ENCODE measurements at regions not wholly inside any gene's neighbourhood (a gene's known extent, or its start where the extent isn't known, plus 50 kb on each side); places are given as distances from the start of the nearest gene placed in this dataset.
A peak's percentile ranks its signal among the peaks of the same experiment; 100 is the strongest.

DNA sequence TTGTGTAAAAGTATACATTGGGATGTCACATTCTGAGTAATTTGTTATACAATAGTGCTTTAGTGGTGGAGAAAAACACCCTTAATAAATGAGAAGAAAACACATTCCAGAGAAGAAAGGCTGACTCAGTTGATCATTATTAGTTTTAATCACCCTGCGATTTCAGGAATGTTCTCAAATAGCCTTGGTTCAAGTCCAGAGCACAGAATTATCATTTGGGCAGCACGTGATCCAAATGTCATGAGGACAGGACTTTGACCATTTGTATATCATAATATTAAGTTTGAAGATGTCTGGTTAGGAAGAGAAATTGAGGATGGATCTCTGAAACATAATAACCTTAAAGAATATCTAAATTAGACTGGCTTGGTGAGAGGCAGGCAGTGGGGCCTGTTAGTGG is 1434.3 kb upstream of the TENM3 start:
- no peak for DNase-seq

DNA sequence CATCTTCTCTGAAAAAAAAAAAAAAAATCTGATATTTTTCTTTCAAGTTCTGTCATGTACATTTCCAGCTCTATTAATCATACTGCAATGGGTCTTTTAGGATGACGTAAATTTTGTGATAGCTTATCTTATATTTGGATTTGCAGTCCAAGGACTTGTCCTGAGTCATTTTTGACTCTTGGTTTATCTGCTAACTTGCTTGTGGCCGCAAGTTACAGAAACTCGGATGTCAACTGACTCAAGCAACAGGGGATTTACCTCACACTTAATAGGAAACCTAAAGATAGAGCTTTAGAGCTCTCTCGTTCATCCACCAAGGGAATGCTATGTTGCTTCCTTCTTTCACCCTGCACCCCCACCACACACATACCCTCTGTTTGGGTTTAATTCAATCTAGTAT is 1433.8 kb upstream of the TENM3 start:
- no peak for DNase-seq

DNA sequence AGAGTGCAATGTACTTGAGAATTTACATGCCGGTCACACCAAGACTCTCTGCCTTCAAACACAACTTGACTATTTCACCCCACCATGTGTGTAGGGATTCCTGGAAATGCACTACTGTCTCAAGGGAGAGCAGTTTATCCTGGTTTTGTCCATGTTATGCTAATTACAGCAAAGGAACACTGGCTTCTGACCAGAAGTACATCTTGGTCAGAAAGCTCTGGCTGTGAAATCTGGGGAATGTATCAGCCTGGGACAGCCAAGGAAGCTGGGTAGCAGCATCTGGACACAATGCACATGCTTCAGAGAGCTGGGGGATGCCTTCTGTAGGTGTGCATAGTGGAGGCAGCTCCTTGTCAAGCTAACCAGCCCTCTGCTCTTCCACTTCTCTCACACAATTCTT is 1432.6 kb upstream of the TENM3 start:
- no peak for DNase-seq

DNA sequence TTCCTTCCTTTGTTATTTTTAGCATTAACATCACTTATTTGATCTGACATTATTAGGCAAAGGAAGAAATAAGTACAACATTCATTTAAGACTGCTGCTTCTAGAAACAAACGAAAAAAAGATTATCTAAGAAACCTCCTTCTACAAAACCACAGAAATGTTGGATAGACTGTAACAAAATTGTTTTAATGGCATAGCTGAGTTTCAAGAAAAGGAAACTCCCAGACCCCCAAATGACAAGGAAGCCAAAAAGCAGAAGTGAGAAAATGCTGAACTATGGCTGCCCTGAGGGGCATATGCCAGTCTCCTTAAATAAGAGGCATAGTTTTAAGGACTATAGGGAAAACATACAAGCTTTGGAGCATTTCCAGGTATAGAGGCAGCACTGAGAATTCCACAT is 1431.6 kb upstream of the TENM3 start:
- DNase-seq: no peak

DNA sequence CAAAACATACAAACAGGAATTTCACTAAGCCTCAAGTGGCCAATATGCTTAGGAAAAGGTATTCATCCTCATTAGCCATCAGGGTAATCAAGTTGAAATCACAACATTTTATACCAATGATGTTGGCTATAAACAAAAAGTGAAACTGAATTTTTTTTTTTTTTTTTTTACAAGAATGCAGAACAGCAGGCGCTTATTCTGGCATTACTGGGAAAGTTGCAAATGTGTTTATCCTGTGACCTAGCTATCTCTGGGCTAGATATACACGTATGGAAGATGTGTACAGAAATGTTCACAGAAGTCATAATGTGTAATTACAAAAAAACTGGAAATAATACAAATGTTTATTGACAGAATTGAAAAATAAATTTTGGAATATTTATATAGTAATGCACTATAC is 1430.4 kb upstream of the TENM3 start:
- no peak for DNase-seq

DNA sequence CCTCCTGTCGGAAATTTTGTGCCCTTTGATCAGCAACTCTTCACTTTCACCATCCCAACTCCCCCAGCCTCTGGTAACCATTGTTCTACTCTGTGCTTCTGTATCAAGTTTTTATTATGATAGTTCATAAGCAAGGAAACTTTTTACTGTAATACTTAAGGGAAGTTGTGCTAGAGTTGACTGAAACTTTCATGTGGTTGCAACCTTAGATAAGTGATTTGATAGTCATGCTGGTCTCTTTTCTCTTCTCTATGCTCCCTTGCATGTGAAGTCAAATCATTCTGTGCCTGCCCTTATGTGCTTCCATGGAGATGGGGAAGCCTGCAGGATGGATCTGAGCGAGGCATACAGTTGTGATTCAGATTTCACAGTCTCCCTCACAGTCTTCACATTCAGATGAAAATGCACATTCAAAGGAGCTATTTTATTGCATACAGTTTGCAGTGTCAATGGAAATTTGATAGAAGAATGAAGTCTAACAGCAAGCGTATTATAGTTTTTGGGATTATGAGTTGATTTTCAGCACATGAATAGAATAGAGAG is 1428.3 kb upstream of the TENM3 start:
- no peak for DNase-seq

DNA sequence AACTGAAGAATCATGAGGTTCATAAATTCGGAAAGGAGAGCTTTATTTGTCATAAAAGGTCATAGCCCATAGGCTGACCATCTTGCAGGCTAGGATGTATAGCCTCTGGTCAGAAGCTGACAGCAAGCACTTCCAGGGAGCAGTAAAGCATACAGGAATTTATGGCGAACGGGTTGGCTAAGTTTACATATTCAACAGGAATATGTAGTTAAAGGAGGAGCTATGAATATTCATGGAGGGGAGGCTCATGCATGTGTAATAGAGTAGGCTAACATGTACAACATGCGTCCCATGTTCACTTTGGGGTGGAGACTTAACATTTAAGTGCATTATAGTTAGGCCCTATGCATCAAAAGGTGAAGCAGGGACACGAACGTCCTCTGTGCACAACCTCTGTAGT is 1425.7 kb upstream of the TENM3 start:
- DNase-seq: no peak

DNA sequence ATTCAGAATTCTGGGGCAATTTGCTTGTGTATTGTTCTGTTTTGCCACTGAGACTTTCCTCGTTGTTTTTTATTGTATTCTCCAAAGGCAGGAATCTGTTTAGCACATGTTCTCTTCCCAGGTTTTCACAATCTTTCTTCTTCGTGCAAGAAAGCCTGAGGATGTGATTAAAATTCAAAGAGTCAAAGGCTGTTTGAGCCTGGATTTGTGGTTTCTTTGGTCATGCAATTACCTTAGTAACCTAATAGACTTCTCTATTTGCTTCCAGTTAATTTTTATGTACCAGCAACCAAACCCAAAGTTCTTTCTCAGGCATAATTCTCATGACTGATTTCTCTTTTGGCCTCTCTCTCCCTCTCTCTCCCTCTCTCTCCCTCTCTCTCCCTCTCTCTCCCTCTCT is 1420.1 kb upstream of the TENM3 start:
- no peak for DNase-seq

DNA sequence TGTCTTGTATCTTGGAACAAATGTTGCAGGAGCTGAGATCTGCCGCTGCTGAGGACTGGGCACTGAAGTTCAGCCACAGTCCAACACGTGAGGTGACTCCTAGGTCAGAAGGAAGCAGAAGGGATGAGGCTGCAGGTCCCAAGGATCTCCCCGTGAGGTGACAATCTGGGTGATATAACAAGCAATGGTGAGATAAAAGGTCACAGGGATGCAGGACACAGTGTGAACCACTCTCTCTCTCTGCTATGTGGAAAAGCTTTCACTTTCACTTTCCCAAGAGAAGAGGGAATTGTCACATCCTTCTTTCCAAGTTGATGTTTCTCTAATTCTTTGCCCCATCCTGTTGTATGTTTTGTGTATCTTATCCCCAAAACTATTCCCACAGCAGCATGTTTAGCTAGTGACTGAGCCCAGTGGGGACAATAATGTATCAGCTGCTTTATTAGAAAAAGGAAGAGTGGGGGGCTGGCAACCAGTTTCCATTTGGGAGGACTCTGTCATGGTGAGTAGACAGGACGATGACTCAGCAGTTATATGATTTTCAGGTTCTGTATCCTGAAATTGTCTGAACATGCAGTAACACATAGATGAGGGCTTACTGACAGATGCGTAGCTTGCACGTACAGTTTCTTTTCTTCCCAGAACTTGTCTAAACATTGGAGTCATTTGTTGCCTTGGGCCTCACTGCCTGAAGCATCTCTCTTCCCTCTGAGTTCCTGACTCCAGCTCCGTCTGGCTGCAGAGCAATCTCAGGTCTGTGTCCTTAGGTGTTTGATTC is 1415.8 kb upstream of the TENM3 start:
- no peak for DNase-seq

DNA sequence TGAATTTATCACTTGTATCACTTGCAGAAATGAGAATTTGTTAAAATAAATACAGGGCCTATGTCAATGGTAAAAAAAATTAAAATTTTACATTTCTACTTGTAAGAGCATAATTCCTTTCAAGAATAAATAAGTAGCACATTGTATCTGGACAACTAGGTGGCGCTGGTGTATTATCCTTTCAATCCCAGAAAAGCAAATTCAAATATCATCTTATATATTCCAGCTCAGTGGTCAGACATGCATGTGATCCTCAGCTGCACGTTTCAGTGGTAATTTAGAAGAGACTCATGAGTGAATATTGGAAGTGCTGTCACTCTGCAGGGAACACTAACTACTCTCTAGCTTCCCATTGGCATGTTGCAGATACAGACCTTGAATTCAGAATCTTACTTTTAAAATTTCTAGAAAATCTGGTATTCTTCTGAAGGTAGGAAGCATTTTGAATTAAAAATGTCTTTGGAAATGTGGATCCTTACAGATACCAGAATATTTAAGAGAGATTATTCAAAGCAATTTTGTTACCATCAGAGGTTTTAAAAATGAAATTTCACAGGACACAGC is 1414.7 kb upstream of the TENM3 start:
- peak; percentile 63 for DNase-seq

DNA sequence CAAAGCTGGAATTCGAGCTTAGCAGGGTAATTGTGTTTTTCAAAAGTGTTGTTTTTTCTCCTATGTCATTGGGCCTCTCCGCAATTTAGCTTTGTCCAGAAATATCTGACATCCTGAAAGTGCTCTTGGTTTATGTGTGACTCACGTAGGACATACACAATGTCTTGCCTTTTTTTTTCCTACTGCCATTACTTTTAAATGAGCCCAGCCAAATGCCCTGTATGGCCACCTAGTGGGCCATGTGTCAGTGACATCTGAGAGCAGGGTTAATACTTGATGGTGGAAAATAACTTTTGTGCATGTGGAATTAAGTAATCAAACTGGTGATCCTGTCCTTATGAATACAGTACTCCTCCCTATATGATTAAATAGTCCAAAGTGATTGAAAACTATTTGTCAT is 1411.1 kb upstream of the TENM3 start:
- DNase-seq: peak; percentile 3

DNA sequence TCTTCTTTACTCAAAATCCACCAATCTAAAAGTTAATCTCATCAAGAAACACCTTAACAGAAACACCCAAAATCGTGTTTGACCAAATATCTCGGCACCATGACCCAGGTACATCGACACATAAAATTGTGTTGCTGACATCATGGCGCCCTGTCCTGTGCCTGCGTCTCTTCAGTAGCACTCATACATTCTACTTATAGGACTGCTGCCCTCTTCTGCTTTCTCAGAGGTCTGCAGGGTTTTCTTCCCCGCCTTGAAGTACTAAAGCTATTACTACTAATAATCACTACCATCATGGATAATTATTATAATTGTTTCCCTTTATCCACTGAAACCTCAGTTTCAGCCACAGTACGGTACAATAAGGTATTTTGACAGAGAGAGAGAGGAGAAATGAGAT is 1403.1 kb upstream of the TENM3 start:
- peak; percentile 6 for DNase-seq

DNA sequence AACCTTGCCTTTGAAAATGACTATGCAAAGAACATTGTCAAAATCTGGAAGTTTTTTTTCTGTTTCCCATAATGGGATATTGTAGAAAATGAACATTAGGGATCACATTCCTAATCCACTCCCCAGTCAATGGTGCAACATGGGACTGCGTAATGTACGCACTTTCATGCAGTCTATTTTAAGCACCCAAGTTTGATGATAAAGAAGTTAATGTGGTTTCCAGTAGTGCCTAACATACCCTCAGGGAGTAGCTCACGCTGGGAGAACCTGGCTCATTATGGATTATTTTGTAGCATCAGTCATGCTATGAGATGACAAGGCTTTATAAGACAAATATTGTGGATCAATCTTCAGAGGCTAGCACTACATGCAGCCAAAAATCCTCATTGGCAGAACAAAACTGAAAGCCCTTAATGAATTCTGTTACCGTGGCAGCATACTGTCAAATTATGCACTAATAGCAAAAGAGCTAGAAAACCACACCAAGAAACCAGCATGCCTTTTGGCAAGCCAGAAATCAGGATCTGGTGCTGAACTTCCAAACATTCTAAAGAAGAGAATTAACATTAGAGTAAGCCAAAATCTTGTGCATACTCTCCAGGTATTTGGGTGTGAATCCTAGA is 1392.8 kb upstream of the TENM3 start:
- DNase-seq: no peak

DNA sequence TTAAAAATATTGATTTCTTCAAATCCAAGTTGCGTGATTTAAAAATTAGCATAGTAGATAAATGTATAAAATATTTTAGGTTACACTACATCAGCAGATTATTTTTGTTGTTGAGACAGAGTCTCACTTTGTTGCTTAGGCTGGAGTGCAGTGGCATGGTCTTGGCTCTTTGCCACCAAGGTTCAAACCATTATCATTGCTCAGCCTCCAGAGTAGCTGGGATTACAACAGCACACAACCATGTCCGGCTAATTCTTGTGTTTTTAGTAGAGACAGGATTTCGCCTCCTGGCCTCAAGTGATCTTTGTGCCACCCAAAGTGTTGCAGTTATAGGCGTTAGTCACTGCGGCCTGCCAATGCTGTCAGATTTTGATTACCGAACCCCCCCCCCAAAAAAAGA is 1390.5 kb upstream of the TENM3 start:
- peak; percentile 27 for DNase-seq

DNA sequence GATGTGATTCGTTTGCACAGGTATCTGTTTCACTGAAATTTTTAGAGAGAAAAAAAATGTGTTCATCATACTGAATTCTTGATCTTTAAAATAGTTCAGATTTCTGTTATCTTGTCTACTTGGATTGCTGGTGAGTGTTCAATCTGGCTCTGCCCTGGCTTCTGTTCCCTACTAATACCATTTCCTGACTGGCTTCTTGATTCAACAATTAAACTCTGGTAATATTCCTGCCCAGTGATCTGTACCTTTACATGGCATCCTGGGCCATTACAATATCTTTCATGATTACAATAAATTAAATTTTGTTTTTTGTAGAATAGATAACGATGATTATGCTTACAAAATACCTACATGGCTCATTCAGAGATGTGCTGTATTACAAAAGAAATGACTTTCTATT is 1388.0 kb upstream of the TENM3 start:
- DNase-seq: no peak

DNA sequence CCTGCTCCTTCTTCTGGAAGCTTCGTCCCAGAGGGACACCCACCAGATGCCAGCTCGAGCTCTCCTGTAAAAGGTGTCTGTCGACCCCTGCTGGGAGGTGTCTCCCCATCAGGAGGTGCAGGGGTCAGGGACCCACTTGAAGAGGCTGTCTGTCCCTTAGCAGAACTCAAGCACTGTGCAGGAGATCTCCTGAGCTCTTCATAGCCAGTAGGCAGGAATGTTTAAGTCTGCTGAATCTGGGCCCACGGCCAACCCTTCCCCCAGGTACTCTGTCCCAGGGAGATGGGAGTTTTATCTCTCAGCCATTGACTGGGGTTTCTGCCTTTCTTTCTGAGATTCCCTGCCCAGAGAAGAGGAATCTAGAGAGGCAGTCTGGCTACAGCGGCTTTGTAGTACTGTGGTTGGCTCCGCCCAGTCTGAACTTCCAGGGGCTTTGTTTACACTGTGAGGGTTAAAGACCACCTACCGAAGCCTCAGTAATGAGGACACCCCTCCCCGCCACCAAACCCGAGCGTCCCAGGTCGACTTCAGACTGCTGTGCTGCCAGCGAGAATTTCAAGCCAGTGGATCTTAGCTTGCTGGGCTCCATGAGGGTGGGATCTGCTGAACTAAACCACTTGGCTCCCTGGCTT is 1383.0 kb upstream of the TENM3 start:
- no peak for DNase-seq

DNA sequence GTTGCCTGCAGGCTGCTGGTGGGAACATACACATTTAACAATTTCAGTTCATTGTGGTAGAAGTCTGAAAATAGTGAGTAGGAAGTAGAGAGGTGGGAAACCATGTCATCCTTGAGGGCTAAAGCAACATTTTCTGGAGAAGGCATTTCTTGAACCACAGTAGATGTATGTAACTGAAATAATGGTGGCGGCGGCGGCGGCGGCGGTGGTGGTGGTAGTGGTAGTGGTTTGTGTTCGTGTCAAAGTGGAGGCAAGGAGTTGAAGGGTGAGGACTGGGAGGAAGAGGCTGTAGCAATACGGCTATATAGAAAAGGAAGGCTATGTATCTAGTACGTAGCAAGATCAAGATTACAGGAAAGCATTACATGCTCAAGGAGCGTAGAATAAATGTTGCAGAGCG is 1381.6 kb upstream of the TENM3 start:
- no peak for DNase-seq

DNA sequence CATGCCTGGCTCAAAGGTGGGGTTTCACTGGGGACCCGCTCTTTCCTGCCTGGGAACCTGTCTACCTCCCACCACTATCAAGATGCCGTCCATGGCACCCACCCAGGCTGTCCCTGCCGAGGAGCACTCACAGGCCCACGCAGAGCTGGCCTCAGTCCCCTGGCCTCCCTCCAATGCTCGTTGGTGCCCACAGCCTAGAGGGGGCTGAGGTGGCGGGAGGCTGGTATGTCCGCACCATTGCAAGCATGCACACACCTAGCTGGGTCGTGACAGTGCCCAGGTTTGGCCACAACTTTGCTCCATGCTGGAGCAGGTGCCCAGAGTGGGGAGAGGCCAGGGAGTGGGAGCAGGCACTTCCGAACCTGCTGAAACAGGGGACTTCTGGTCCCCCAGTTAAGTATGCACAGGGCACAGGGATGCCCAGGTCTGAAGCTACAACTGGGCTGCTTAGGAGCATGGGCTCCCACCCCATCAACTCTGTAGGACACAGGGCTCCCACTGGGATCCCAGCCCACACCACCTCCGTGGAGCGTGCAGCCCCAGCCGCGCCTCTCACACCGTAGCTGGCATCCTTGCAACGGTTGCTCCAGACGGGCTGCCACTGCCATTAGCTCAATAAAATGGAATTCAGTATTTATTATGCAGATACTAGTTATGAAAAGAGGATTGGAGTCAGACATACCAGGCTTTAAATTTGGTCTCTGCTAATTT is 1376.1 kb upstream of the TENM3 start:
- DNase-seq: no peak

DNA sequence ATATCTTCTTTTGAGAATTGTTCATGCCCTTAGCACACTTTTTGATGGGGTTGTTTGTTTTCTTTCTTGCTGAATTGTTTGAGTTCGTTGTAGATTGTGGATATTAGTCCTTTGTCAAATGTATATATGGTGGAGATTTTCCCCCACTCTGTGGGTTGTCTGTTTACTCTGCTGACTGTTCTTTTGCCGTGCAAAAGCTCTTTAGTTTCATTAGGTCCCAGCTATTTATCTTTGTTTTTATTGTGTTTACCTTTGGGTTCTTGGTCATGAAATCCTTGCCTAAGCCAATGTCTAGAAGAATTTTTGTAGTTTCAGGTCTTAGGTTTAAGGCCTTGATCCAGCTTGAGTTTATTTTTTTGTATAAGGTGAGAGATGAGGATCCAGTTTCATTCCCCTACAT is 1372.6 kb upstream of the TENM3 start:
- no peak for DNase-seq

DNA sequence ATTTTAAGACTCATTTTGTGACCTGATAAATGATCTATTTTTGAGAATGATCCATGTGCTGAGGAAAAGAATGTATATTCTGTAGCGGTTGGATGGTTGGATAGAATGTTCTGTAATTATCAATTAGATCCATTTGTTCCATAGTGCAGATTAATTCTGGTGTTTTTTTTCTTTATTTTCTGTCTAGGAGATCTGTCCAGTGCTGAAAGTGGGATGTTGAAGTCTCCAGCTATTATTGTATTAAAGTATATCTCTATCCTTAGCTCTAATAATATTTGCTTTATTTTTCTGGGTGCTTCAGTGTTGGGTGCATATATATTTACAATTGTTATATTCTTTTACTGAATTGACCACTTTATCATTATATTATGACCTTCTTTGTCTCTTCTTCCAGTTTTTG is 1344.9 kb upstream of the TENM3 start:
- no peak for DNase-seq

DNA sequence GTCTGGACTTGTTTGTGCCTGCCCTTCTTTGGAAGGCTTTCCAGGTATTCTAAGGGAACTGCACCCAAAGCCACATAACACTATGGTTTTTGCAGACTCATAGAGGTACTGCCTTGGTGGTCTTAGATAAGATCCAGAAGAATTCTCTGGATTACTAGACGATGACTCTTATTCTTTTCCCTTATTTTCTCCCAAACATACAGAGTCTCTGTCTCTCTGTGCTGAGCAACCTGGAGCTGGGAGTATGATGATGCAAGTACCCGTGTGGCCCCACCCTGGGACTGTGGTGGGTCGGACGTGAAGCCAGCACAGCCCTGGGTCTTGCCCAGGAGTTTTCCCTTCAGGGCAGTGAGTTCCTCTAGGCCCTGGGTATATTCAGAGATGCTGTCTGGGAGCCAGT is 1342.4 kb upstream of the TENM3 start:
- no peak for DNase-seq

DNA sequence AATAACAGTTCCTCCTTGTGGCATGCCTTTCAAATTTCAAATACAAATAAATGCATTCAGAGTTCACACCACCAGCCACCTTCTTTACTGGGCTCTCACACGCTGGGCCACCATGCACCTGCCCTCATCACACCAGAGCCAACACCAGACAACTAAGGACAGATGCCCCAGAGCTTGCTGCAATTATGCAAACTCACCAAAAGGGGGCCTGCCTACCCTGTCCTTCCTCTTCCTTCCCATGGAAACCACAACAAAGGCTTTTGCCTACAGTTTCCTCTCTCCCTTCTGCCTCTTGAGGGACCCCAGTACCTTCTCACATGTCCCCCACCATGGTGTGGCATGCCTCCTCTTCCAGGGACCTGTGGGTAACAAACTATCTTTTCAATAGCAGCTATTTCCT is 1333.9 kb upstream of the TENM3 start:
- peak; percentile 58 for DNase-seq

DNA sequence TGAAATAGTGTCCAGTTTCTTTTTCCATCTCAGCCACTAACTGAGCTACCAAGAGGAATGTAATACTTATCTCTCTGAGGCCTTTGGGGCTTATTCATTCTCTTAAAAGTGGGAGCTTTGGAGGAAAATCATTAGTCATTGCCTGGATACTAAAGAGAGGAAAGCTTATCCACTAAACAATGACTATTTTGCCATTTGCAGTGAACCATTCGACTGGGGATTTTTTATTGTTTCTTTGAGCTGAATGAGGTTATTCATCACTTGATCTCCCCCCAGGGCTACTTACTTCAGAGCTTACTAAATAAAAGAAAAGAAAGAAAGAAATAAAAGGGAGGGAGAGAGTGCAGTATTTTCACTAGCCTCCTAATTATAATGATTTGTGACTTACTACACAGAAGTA is 1329.5 kb upstream of the TENM3 start:
- no peak for DNase-seq
